Caco-2 (cell line): ENCODE measurements at regions not wholly inside any gene's neighbourhood (a gene's known extent, or its start where the extent isn't known, plus 50 kb on each side); places are given as distances from the start of the nearest gene placed in this dataset.

ENCODE experiments used
- BruUV-seq: library from RNA; stranded (reverse); fragments of 400-500 nt; replicated peaks from 2 replicates; lab custom pipeline; 2021; lab: Mats Ljungman, UMichigan
- CTCF ChIA-PET: fragments of 300-600 bp; sonication (Branson Sonifier 250); formaldehyde crosslinking; loops from one replicate; lab custom pipeline; 2022; ENCODE audit warnings: antibody characterized with exemption; lab: Charles Lee
- POLR2A ChIA-PET: fragments of 300-600 bp; sonication (Branson Sonifier 250); formaldehyde crosslinking; loops from one replicate; lab custom pipeline; 2022; ENCODE audit warnings: antibody characterized with exemption; lab: Charles Lee
- DNase-seq, 2 experiments: peaks; one replicate each; pipeline versions ENCODE4 v3.0.0 to v3.0.0-alpha.2; 2020 to 2022
- H3K27me3 ChIP-seq: replicated peaks from 2 replicates; pipeline ENCODE4 v1.6.0; 2011; ENCODE audit warnings: low read length; ENCODE audit not compliant: control insufficient read depth, insufficient read depth
- H3K36me3 ChIP-seq: 2 replicates; pipeline ENCODE4 v1.5.1; 2011; ENCODE audit warnings: low read length; ENCODE audit not compliant: control insufficient read depth, insufficient read depth
- H3K4me1 ChIP-seq: fragments of 250-450 bp; sonication (Bioruptor Pico); 2 replicates; pipeline ENCODE4 v1.5.1; 2020; ENCODE audit warnings: mild to moderate bottlenecking
- H3K4me3 ChIP-seq: 2 replicates; pipeline ENCODE4 v1.5.1; 2011; ENCODE audit warnings: low read depth, mild to moderate bottlenecking, control low read depth, low read length
- H3K9me3 ChIP-seq: fragments of 250-450 bp; sonication (Bioruptor Pico); 2 replicates; pipeline ENCODE4 v1.5.1; 2020; ENCODE audit warnings: mild to moderate bottlenecking, moderate library complexity
- H3K27ac Mint-ChIP-seq: one replicate; pipeline ENCODE4 v1.8.0; 2022; ENCODE audit warnings: mixed read lengths; ENCODE audit not compliant: unreplicated experiment
- H3K27me3 Mint-ChIP-seq: one replicate; pipeline ENCODE4 v1.8.0; 2022; ENCODE audit warnings: mixed read lengths; ENCODE audit not compliant: insufficient read depth, unreplicated experiment
- H3K36me3 Mint-ChIP-seq: one replicate; pipeline ENCODE4 v1.8.0; 2022; ENCODE audit warnings: mild to moderate bottlenecking, mixed read lengths; ENCODE audit not compliant: insufficient read depth, unreplicated experiment
- H3K4me1 Mint-ChIP-seq: one replicate; pipeline ENCODE4 v1.8.0; 2022; ENCODE audit warnings: low read depth, mixed read lengths; ENCODE audit not compliant: unreplicated experiment
- H3K4me3 Mint-ChIP-seq: one replicate; pipeline ENCODE4 v1.8.0; 2022; ENCODE audit warnings: mild to moderate bottlenecking, moderate library complexity, mixed read lengths; ENCODE audit not compliant: unreplicated experiment
- H3K9me3 Mint-ChIP-seq: one replicate; pipeline ENCODE4 v1.8.0; 2022; ENCODE audit warnings: mixed read lengths; ENCODE audit not compliant: unreplicated experiment
- intact Hi-C: fragments of 100-400 bp; cut with micrococcal nuclease; formaldehyde crosslinking; loops from one replicate; pipeline ENCODE4 v1.10.0; 2022; ENCODE audit not compliant: unreplicated experiment
- TF ChIP-seq, protein P1 (sequence below), 2 experiments: fragments of 200-600 bp in 1 of 2; IDR thresholded peaks; 1 replicate in 1 of 2; 2 replicates in 1 of 2; pipeline versions ENCODE4 v1.5.1 to v1.8.0; 2011 to 2022; ENCODE audit warnings: antibody characterized with exemption in 1 of 2, control low read depth in 1 of 2, inconsistent platforms in 1 of 2, low read depth in 1 of 2, low read length in 1 of 2, mild to moderate bottlenecking in 1 of 2, moderate library complexity in 1 of 2; ENCODE audit not compliant: insufficient read depth in 1 of 2, severe bottlenecking in 1 of 2, unreplicated experiment in 1 of 2

DNA sequence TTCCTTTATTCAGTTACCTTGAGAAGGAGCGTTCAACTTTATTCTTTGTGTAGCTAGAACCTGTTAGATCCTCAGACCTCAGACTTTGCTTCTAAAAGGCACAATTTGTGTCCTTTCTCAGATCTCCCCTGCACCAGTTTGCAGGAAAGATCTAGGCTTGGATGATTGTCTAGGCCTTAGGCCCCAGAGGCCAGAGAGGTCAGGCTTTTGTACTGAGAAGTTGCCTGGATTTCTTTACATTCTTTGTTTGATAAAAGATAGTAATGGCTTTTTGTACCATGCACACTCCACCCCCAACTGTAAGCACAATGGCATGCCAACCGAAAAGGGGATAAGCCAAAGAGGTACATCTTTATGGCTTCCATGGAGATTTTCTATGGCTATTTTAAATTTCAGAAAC lies 719.6 kb upstream of the NR2F2 start:
- no TSS peak for BruUV-seq

DNA sequence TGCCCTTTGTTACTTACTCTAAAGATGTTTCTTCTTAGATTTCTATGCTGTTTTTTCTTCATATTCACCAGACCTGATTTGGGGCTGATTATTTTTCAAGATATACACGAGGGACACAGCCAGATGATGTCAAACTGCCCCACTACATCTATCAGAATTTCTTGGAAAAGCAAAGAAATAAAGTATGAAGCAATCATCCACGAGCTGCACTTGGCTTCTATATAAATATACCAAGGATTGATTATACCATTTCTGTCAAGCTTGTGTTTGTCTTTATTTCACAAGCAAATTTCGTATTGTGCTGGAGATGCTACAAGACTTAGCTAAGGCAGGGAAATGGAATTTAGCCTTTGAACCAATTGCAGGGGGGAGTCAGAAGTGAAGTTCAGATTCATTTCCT lies 715.1 kb upstream of the NR2F2 start:
- H3K9me3 Mint-ChIP-seq: no peaks in the 10 kb centered on the region
- TF ChIP-seq, protein P1, sequence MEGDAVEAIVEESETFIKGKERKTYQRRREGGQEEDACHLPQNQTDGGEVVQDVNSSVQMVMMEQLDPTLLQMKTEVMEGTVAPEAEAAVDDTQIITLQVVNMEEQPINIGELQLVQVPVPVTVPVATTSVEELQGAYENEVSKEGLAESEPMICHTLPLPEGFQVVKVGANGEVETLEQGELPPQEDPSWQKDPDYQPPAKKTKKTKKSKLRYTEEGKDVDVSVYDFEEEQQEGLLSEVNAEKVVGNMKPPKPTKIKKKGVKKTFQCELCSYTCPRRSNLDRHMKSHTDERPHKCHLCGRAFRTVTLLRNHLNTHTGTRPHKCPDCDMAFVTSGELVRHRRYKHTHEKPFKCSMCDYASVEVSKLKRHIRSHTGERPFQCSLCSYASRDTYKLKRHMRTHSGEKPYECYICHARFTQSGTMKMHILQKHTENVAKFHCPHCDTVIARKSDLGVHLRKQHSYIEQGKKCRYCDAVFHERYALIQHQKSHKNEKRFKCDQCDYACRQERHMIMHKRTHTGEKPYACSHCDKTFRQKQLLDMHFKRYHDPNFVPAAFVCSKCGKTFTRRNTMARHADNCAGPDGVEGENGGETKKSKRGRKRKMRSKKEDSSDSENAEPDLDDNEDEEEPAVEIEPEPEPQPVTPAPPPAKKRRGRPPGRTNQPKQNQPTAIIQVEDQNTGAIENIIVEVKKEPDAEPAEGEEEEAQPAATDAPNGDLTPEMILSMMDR (IDR thresholded peaks at IDR 0.05; ENCODE audit: insufficient read depth in 1 of 2, low read depth in 1 of 2, low read length in 1 of 2, severe bottlenecking in 1 of 2, unreplicated experiment in 1 of 2): no peak
- H3K27me3 Mint-ChIP-seq: no peaks in the 10 kb centered on the region
- DNase-seq: no peak
- Histone ChIP-seq H3K4me3 (no peak overlapping the region), H3K4me1 (no peaks in the 10 kb centered on the region), H3K9me3 (no peaks in the 10 kb centered on the region), H3K36me3 (no peaks in the 10 kb centered on the region), H3K27me3 (no peaks in the 10 kb centered on the region)
- H3K4me3 Mint-ChIP-seq: no peak overlapping the region
- intact Hi-C loops: no loop called here
- H3K4me1 Mint-ChIP-seq: no peaks in the 10 kb centered on the region
- no peaks in the 10 kb centered on the region for H3K36me3 Mint-ChIP-seq
- ChIA-PET POLR2A (no interaction called here), CTCF (no interaction called here)
- H3K27ac Mint-ChIP-seq: no peak overlapping the region
- BruUV-seq: no TSS peak

More for the DNA sequence above, 719.6 kb upstream of the NR2F2 start:
- Mint-ChIP-seq H3K27me3 (no peaks in the 10 kb centered on the region), H3K36me3 (no peaks in the 10 kb centered on the region), H3K9me3 (no peaks in the 10 kb centered on the region), H3K4me3 (no peak overlapping the region), H3K27ac (no peak overlapping the region), H3K4me1 (no peaks in the 10 kb centered on the region)
- Histone ChIP-seq H3K4me3 (no peak overlapping the region), H3K27me3 (no peaks in the 10 kb centered on the region), H3K9me3 (no peaks in the 10 kb centered on the region), H3K36me3 (no peaks in the 10 kb centered on the region), H3K4me1 (no peaks in the 10 kb centered on the region)
- ChIA-PET POLR2A (no interaction called here), CTCF (no interaction called here)
- no peak for DNase-seq
- TF ChIP-seq, protein P1 (IDR thresholded peaks at IDR 0.05; ENCODE audit: insufficient read depth in 1 of 2, low read depth in 1 of 2, low read length in 1 of 2, severe bottlenecking in 1 of 2, unreplicated experiment in 1 of 2): no peak
- intact Hi-C loops: no loop called here

DNA sequence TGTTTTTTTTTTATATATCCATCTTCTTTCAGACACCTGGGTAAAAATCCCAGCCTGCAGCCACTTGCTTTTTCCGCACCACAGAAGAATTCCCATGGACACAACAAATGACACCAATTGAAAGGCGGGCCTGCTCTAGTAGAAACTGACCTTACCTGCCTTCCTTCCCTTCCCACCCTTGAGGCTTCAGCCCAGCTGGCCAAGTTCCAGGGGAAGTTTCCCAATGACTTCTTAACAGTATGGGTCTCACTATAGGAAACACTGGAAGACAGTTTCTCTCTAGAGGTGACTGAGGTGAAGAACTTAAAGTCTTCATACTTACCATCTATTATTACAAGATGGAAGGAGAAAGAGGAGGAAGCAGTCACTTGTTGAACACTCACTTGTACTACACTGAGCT lies 714.2 kb upstream of the NR2F2 start:
- Histone ChIP-seq H3K4me1 (no peaks in the 10 kb centered on the region), H3K27me3 (no peaks in the 10 kb centered on the region), H3K36me3 (no peaks in the 10 kb centered on the region), H3K4me3 (no peak overlapping the region), H3K9me3 (no peaks in the 10 kb centered on the region)
- TF ChIP-seq, protein P1 (IDR thresholded peaks at IDR 0.05; ENCODE audit: insufficient read depth in 1 of 2, low read depth in 1 of 2, low read length in 1 of 2, severe bottlenecking in 1 of 2, unreplicated experiment in 1 of 2): no peak
- H3K4me1 Mint-ChIP-seq: no peaks in the 10 kb centered on the region
- no peak for DNase-seq
- no peak overlapping the region for H3K27ac Mint-ChIP-seq
- H3K4me3 Mint-ChIP-seq: no peak overlapping the region
- CTCF ChIA-PET: no interaction called here
- intact Hi-C loops: no loop called here
- H3K27me3 Mint-ChIP-seq: no peaks in the 10 kb centered on the region
- POLR2A ChIA-PET: no interaction called here
- H3K36me3 Mint-ChIP-seq: no peaks in the 10 kb centered on the region
- H3K9me3 Mint-ChIP-seq: no peaks in the 10 kb centered on the region
- no TSS peak for BruUV-seq
